PC-9 (cell line): ENCODE measurements at regions not wholly inside any gene's neighbourhood (a gene's known extent, or its start where the extent isn't known, plus 50 kb on each side); places are given as distances from the start of the nearest gene placed in this dataset.

ENCODE experiments used
- CTCF ChIP-seq: fragments of 200-600 bp; sonication (generic); conservative IDR thresholded peaks from 2 replicates; pipeline ENCODE4 v1.6.1; 2017; ENCODE audit warnings: mixed run types, antibody characterized with exemption, mild to moderate bottlenecking, moderate library complexity
- EZH2 ChIP-seq: fragments of 200-600 bp; sonication (generic); IDR thresholded peaks from 2 replicates; pipeline ENCODE4 v1.8.0; 2017; ENCODE audit warnings: antibody characterized with exemption, low read depth

- TF ChIP-seq CTCF, result no peak
- no peak for TF ChIP-seq EZH2
Measured at GRCh38 chr16:16867973-16868372, 489.0 kb downstream of the NPIPA7 start.
